Testis (tissue), 2 donors: ENCODE measurements at regions not wholly inside any gene's neighbourhood (a gene's known extent, or its start where the extent isn't known, plus 50 kb on each side); places are given as distances from the start of the nearest gene placed in this dataset.

Source experiments
- CTCF ChIP-seq, 3 experiments: fragments of 450-650 bp in 2 of 3; fragments of 200-600 bp in 1 of 3; sonication (generic) in 1 of 3; IDR thresholded peaks; one replicate each; pipeline ENCODE4 v1.5.1; 2016 to 2019; ENCODE audit warnings: antibody characterized with exemption in 3 of 3, mild to moderate bottlenecking in 2 of 3, moderate library complexity in 1 of 3
- POLR2A ChIP-seq: fragments of 450-650 bp; IDR thresholded peaks from one replicate; pipeline ENCODE4 v1.6.1; 2017; ENCODE audit warnings: antibody characterized with exemption, mild to moderate bottlenecking, moderate library complexity

GRCh38 chr14:44829021-44829420, 132.7 kb downstream of the KLHL28 start:
- TF ChIP-seq CTCF (IDR thresholded peaks at IDR 0.05) (no peak), POLR2A (no peak)
